Iris pigment epithelial cell (primary cell): ENCODE measurements at regions not wholly inside any gene's neighbourhood (a gene's known extent, or its start where the extent isn't known, plus 50 kb on each side); places are given as distances from the start of the nearest gene placed in this dataset.

Experiments
- DNase-seq: peaks from one replicate; pipeline ENCODE4 v3.0.0-alpha.2; 2011; ENCODE audit warnings: low read depth

DNA sequence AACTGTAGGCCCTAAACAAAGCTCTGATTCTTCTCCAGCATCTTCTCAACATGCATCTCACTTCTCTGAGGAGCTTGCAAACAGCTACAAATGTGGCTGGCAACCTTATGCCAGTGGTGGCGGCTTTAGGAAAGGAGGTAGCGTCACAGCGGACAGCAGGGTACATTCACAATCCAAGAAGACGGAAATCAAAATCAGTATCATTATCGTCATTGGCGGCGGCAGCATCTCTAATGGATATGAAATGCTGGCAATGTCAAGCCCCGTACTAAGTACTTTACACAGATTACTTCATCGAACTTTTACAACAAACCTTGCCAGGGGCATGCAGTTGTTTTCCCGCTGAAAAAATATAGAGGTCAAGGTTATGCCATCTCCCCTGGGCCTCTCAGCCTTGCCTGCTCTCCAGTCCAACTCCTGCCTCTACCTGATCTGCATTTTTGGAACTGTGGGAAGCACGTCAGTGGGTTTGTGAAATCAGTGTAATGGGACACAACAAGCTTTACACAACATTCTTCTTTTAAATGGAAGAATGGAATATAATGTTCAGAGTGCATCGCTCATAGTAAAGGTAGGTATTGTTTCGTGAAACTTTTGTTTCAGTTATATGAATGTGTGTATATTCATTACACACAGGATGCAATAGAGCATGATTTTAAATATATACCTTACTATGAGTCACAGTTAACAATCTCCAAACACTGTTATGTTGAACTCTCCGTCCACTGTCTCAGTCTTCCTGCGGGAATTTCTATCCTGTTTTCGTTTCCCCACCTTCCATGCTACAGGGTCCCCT is 152.9 kb downstream of the TTC32 start:
- DNase-seq, result no peak

DNA sequence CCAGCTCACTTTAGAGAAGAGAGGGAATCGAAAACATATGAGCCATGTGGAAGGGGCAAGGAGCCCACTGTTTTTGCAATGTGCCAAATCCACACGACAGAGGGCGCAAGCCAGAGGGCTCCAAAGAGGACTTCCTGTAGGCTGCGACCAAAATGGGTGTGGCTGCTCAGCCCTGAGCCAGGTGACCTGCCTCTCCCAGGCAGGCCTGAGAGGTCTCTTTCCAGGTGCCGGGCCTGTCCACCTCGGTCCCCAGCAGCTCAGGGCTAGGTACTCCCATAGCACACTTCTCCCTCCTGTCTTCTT is 153.8 kb downstream of the TTC32 start:
- no peak for DNase-seq

GRCh38 chr2:19747310-19748072 is 154.3 kb downstream of the TTC32 start:
- DNase-seq, result peak; percentile 44

DNA sequence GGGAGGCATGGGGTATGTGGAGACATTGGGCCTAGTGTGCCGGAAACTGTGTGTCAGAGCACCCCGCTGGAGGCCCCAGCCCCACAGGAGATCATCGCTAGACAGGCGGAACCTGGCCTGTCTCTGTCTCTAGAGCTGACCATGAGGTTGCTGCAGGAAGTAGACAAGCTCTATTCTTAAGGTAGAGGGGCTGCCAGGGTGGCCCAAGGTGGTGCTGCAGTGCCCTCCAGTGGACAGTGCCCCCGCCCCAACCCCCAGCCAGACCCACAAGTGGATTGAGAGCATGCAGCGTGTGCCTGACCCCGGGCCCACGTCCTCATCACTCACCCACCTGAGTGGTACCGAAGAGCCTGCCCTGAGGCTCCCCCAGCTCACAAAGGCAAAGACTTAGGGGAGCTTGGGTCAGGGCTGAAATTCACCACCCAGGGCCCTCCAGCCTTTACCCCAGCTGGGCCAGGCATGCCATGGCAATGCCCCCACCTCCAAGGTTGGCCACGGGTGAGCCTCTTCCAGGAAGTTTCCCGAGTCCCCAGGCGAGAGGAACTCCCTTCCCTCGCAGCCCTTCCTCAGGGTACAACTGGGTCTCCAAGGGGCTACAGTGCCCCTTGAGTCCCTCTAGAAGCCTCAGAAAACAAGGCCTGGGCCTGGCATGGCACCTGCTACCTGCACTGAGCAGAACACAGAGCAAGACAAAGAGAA is 155.0 kb downstream of the TTC32 start:
- DNase-seq, result peak; percentile 22

DNA sequence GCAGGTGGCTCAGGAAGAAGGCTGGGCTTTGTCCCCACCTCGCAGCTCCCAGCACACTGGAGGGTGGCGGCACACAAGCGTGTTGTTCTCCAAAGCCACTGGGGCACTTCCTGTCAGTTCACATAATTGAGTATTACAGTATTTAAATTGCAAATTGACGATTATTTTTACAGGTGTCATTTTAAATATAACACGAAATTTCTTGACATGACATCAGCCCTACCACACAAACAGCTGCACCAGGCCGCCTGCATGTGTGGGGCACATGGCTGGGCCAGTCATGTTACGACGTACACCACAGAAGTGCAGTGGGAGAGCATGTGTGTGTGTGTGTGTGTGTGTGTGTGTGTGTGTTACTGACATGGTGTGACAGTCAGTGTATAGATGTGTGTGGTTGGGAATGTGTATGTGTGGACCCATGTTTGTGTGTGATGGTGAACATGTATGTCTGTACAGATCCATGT is 155.6 kb downstream of the TTC32 start:
- DNase-seq, result no peak

DNA sequence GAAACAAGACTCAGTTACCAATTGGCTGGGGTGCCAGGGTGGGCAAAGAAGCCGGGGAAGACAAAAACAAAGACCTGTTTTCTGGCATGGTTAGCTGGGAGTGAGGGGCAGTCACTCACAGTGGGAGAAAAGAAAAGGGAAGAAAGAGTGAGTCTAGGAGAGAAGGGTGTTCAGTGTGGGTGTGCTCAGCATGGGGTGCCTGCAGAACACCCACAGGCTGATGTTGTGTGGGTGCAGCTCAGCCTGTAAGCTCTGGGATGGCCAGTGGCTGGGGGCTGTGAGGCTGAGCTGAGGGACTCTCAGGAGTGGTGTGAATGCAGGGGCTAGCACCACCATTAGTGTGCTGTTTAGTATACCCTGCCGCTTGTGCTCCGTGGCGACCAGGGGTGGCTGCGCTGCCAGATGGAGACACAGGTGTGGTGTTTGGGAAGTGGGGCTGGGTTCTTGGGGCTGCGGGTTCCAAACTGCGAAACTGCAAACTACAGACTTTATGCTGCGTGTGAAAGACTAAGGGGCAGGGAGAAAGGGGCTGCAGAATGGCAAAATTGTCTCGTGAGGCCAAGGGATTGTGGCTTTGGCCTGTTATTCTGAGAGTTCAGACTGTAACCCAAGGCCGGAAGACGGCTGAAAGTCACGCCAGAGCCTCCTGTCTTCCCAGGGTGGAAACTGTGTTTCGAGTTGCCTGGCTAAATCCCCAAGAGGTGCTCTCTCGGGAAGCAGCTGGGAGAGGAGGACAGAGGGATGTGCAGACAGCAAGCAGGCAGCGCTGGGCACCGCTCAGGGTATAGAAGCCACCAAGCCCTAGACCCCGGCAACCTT is 156.3 kb downstream of the TTC32 start:
- DNase-seq, result no peak

DNA sequence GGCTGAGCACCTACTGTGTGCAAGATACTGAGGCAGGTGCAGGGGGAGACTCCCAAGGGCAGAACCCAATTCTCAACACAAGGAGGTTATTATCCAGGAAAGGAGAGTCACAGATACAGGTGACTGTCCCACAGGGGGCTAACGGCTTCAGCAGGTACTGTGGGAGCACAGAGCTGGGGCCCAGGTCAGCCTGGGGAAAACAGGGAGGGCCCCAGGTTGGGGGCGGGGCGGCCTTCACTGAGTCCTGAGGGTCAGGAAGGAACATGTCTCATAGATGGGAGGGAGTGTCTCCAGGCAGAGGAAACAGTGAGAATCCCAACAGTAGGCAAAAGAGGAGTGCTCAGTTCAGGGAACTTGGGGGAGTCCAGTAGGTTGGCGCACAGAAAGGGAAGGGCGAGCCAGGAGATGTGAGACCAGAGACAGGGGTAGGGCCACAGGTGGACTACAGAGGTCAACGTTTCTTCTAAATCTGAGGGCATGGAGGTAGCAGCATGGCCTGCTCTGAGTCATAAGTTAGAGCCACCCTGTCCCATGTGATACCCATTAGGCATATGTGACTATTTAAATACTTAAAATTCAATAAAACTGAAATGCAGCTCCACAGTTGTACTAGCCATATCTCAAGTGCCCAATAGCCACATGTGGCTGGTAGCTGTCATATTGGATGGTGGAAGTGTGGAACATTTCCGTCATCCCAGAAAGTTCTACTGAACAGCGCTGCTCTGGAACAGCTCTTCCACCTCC is 157.2 kb downstream of the TTC32 start:
- DNase-seq, result no peak

DNA sequence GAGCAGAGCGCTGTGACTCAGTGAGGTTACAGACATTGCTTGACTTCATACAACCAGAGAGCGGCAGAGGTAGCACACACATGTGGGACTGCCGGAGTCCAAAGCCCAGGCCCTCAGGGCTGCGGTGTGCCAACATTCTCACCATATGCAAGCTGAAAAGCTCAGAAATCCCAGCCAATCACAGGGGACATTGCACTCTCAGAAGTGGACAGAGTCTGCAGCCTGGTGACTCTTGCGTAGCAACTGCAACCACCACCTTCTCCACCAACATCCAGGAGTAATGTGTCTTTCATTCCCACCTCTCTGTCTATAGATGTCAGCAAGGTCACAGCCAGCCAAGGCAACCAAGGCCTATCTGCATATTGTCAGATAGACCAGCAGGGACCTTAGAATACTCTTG is 158.1 kb downstream of the TTC32 start:
- no peak for DNase-seq

DNA sequence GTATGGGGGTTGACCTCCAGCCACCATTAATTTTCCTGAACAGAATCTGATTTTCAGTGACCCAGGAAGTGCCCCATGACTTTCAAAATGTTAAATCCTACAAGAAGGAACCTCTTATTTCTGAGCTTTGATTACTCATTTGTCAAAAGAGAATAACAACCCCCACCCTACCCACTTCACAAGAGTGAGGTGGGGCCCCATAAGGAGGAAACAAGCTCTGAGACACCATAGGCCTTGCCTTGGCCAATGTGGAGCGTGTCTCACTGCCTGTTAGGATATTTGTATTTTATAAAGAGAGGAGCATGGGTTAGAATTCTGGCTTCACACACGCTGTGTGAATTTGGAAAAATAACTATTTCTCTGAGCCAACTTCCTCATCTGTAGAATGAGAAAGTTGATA is 158.9 kb downstream of the TTC32 start:
- DNase-seq, result no peak

GRCh38 chr2:19739256-19739655 is 162.5 kb downstream of the TTC32 start:
- DNase-seq, result no peak

DNA sequence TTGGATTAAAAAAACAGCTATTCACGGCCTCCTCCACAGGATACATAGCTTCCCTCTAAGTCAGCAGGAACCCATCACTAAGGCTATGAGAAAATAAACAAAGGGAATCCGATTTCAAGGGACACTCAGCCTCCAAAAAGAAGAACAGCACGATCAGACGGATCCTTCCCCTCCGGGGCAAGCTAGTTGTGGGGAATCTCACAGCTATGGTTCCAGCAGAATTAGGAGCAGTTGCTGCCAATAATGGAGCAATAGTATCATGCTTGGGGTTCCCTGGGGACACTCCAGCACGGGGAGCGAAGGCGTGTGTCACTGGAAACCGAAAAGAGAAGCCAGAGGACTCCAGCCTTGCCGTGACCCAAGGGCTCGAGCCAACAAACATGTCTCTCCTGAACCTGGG is 163.1 kb downstream of the TTC32 start:
- peak; percentile 10 for DNase-seq

- no peak for DNase-seq
Measured at GRCh38 chr2:19736191-19736831, 165.5 kb downstream of the TTC32 start.

DNA sequence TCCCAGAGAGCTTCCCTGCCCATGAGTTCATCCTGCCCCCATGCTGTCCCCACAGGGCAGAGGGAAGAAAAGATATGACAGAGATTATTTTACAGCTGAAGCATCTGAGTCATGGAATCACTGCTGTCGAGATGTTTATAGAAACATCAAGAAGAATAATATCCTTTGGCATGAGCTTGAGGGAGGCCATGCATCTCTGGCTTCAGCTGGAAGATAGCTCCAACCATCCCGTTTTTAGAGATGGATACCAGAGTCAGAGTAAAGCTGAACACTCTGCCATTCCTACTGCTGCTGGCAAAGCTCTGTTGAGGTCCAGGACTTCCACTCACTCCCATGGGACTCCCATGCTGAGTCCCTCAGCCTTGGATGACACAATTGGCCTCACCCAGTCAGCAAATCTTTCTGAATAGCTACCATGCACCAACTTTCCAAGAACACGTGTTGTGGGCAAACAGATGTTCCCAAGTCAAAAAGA is 167.8 kb downstream of the TTC32 start:
- DNase-seq, result peak; percentile 52

DNA sequence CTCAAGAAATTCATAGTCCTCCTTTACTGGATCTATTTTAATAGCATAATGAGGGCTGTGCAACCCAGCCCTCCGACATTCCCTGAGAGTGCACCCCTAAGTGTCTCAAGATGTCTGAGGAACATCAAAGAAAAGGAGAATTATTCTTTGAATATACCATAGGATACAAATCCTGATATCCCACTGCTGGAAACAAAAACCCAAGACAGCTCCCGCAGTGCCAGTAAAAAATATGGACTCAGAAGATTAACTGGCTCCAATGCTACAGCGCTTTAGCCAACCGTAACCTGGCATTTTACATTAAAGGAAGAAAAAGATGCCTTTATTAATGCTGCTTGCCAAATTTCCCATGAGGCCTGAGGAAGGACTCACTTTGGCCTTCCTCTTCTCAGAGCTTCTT is 168.4 kb downstream of the TTC32 start:
- no peak for DNase-seq

GRCh38 chr2:19732255-19732654 is 169.5 kb downstream of the TTC32 start:
- no peak for DNase-seq

DNA sequence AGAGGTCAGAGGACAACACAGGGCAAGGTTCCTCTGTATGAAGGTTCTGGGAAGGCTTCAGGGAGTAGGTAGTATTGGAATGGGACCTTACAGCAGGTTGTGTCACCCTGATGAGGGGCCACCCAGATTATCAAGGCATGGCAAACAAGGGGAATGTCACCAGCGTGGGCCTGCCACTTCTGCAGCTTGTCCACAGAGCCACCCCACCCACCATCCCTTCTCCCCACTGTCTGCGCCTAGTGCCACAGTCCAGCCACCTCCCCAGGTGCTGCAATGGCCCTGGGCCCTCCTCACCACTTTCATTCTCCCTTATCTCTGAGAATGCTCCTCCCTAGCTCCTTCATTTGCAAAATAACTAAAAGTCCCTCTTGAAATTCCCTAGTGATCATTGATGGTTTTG is 170.3 kb downstream of the TTC32 start:
- no peak for DNase-seq

DNA sequence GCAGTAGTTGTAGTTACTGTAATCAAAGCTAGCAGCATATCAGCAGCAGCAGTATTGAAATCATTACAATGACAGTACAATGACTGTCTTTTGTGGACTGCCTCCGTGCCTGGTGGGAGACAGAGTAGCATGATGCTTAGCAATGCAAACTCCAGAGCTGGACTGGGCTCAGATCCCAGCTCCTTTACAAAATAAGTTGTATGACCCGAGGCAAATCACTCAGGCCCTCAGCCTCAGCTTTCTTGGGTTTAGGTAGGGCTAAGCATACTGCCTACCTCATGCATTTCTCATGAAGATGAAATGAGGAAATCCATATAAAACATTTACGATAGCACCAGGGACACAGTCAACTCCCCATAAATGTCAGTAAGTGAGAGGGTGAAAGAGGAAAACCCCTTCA is 170.7 kb downstream of the TTC32 start:
- no peak for DNase-seq

DNA sequence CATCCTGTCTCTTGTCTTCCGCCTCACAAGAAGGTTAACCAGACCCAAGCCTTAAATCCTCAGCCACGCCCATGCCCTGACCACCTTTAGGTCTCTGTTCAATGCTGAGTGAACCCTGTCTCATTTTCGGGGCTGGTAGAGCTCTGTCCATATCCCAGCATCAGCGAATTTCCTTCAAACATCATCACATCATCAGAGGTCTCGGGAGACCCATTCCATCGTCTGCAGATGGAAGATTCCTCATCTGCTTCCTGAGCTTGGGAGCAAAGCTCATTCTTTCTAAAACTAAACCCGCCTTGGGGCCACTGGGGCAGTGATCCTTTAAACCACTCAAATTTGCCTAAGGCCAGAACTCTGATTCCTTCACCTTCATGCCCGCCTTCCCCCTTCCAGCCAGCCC is 173.7 kb downstream of the TTC32 start:
- DNase-seq, result no peak

DNA sequence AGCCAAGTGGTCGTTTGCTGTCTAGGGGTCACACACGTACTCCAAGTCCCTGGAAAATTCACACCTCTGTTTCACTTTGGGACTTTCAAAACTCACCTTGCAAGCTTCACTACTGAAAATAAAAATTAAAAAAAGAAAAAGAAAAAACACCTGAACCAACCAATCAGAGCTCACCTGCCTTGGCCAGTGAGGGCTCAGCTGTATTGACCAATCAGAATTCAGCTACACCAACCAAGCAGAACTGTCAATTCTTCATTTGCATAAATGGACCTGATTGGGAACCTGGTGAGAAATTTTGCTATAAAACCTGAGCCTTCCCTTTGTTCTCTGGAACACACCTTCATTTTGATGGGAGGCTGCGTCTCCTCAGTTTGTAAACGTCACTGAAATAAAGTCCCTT is 176.4 kb downstream of the TTC32 start:
- no peak for DNase-seq

DNA sequence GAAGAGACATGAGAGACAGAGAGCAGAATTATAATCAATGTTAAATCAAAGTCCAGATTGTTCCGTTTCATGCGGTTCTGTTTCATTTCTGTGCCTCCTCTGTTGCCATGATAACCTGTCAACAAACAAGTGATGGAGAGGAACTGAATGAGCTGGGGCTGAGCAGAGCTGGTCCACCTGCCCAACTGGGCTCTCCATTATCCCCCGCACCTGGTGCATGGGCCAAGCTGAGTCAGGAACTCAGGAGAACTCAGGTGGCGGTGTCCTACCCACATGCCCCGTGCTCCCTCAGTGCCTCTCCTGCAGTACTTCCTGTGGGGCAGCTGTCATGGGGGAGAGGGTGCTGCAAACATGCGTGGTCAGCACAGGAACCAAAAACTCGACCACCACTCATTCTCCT is 178.8 kb downstream of the TTC32 start:
- no peak for DNase-seq

- DNase-seq, result no peak
Measured at GRCh38 chr2:19722531-19722971, 179.2 kb downstream of the TTC32 start.
